Tibial nerve (tissue), 4 donors: ENCODE measurements at regions not wholly inside any gene's neighbourhood (a gene's known extent, or its start where the extent isn't known, plus 50 kb on each side); places are given as distances from the start of the nearest gene placed in this dataset.
"Not testable (repeated sequence)": the region's sequence is repeated elsewhere in the genome, so short reads cannot be mapped to it uniquely, and the experiment has no call there.

Source experiments
- DNase-seq, 2 donors: peaks; one replicate each; pipeline ENCODE4 v3.0.0-alpha.2; 2019; ENCODE audit warnings: low spot score in 2 of 2
- H3K27ac ChIP-seq, 4 donors: fragments of 200-600 bp; sonication (generic) in 3 of 4; one replicate each; pipeline ENCODE4 v1.5.1; 2017 to 2019; ENCODE audit warnings: mild to moderate bottlenecking in 1 of 4
- H3K27me3 ChIP-seq, 2 donors: fragments of 200-600 bp; sonication (generic) in 1 of 2; one replicate each; pipeline versions ENCODE4 v1.5.1 to v1.6.0; 2017 to 2019
- H3K36me3 ChIP-seq, 3 donors: fragments of 200-600 bp; sonication (generic); one replicate each; pipeline ENCODE4 v1.5.1; 2018 to 2019
- H3K4me1 ChIP-seq, 4 donors: fragments of 200-600 bp; sonication (generic) in 3 of 4; one replicate each; pipeline ENCODE4 v1.5.1; 2017 to 2019
- H3K4me3 ChIP-seq, 4 donors: fragments of 200-600 bp; sonication (generic) in 3 of 4; one replicate each; pipeline ENCODE4 v1.5.1; 2017 to 2019; ENCODE audit warnings: mild to moderate bottlenecking in 1 of 4, moderate library complexity in 1 of 4
- H3K9me3 ChIP-seq, 4 donors: fragments of 200-600 bp; sonication (generic) in 3 of 4; one replicate each; pipeline ENCODE4 v1.5.1; 2017 to 2019
- CTCF ChIP-seq, 5 experiments: fragments of 200-600 bp in 3 of 5; fragments of 450-650 bp in 2 of 5; sonication (generic) in 3 of 5; IDR thresholded peaks; one replicate each; pipeline ENCODE4 v1.5.1; 2016 to 2019; ENCODE audit warnings: antibody characterized with exemption in 5 of 5, mild to moderate bottlenecking in 3 of 5, moderate library complexity in 2 of 5
- EP300 ChIP-seq, 2 donors: sonication (generic); formaldehyde crosslinking; IDR thresholded peaks; one replicate each; pipeline ENCODE4 v1.6.1; 2017; ENCODE audit warnings: antibody characterized with exemption in 2 of 2, mild to moderate bottlenecking in 1 of 2
- POLR2A ChIP-seq, 2 donors: fragments of 450-650 bp; IDR thresholded peaks; one replicate each; pipeline ENCODE4 v1.6.1; 2017; ENCODE audit warnings: antibody characterized with exemption in 2 of 2, mild to moderate bottlenecking in 2 of 2, moderate library complexity in 2 of 2
- WGBS, 2 donors: methylation state at CpG; one replicate each; pipeline ENCODE4 v1.1.5; 2018; 5-methylcytosine and 5-hydroxymethylcytosine counted together

DNA sequence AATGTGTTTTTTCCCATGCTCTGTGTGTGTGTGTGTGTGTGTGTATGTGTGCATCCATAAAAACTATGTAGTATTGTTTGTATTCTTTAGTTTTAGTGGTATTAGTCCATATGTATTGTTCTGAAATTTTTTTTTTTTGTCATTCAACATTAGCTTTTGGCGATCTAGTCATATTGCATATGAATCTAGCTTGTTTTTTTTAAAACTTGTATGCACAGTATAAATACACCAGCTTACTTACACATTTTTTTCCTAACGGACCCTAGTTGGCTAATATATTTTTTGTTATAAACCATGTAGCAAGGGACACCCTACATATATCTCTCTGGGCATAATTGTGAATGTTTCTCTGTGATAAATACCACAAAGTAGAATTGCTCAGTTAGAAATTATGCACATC is 359.7 kb downstream of the SRGAP2C start:
- DNase-seq, result no peak
- Histone ChIP-seq H3K4me3 (no peak overlapping the region), H3K36me3 (no peaks in the 10 kb centered on the region), H3K4me1 (no peaks in the 10 kb centered on the region), H3K27ac (no peak overlapping the region), H3K27me3 (no peaks in the 10 kb centered on the region), H3K9me3 (no peaks in the 10 kb centered on the region)
- no peak for TF ChIP-seq POLR2A (IDR thresholded peaks at IDR 0.05)
- TF ChIP-seq CTCF (IDR thresholded peaks at IDR 0.05), result no peak
- no peak for TF ChIP-seq EP300 (IDR thresholded peaks at IDR 0.05)
- 86 to 91% methylated on average over 2 of the region's 2 CpGs for WGBS, 2 donors

DNA sequence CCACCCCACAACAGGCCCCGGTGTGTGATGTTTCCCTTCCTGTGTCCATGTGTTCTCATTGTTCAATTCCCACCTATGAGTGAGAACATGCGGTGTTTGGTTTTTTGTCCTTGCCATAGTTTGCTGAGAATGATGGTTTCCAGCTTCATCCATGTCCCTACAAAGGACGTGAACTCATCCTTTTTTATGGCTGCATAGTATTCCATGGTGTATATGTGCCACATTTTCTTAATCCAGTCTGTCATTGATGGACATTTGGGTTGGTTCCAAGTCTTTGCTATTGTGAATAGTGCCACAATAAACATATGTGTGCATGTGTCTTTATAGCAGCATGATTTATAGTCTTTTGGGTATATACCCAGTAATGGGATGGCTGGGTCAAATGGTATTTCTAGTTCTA is 361.1 kb downstream of the SRGAP2C start:
- WGBS, 2 donors, result 95 to 100% methylated on average over 1 to 3 of the region's 3 CpGs
- not testable (repeated sequence) for DNase-seq, H3K4me1 ChIP-seq, H3K27me3 ChIP-seq, H3K27ac ChIP-seq, H3K36me3 ChIP-seq, H3K9me3 ChIP-seq, H3K4me3 ChIP-seq

DNA sequence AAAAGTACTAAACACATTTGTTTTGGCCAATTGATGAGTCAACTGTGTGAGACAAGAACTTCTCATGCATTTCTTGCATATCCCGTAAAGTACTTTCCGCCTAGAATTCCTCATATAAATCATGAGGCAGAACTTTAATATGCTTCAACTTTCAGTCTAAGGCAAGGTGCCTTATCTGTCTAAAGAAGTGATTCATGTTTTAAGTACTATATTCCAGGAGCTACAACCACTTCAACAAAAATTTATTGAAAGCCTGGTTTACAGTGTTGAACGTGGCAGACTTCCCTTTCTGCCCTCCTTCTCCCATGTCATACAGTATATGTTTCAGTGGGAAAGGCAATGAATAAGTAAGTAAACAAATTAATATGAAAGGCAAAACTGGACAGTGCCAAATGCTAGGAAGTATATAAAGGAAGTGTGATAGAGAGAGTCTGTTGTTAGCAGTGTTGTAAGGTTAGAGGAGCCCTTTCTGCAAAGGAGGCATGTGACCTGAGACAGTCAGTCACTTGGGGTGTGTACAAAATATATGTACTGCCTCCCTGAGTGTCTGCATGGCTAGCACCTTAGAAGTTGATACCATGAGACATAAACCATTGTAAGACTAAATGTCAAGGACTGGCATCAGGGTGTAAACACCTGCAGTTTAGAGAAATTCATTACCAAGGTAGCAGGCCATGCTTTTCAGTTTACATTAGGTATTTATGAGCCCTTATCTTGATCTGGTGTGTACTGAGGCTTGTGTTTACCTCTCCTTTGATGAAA is 362.2 kb downstream of the SRGAP2C start:
- 79 to 83% methylated on average over 3 of the region's 3 CpGs for whole genome bisulfite sequencing, 2 donors
- no peaks in the 10 kb centered on the region for H3K4me1 ChIP-seq

DNA sequence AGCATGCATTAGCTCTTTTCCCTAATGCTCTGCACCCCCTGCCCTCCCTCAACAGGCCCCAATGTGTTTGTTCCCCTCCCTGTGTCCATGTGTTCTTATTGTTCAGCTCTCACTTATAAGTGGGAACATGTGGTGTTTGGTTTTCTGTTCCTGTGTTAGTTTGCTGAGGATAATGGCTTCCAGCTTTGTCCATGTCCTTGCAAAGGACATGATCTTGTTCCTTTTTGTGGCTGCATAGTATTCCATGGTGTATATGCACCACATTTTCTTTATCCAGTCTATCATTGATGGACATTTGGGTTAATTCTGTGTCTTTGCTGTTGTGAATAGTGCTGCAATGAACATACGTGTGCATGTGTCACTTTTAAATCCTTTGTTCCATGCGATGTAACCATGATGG is 363.0 kb downstream of the SRGAP2C start:
- WGBS, 2 donors, result 93 to 97% methylated on average over 2 of the region's 2 CpGs
- H3K27ac ChIP-seq, H3K9me3 ChIP-seq, H3K4me1 ChIP-seq, H3K27me3 ChIP-seq, H3K4me3 ChIP-seq, H3K36me3 ChIP-seq, DNase-seq: not testable (repeated sequence)

More for the DNA sequence above, 362.2 kb downstream of the SRGAP2C start:
- Histone ChIP-seq H3K9me3 (no peaks in the 10 kb centered on the region), H3K27me3 (no peaks in the 10 kb centered on the region), H3K4me3 (no peak overlapping the region), H3K27ac (no peak overlapping the region), H3K36me3 (no peaks in the 10 kb centered on the region)
- no peak for DNase-seq
- TF ChIP-seq EP300 (IDR thresholded peaks at IDR 0.05) (no peak), POLR2A (IDR thresholded peaks at IDR 0.05) (no peak), CTCF (IDR thresholded peaks at IDR 0.05) (no peak)

GRCh38 chr1:121550817-121551216 is 366.0 kb downstream of the SRGAP2C start:
- not testable (repeated sequence) for DNase-seq, H3K4me1 ChIP-seq, H3K36me3 ChIP-seq, H3K27me3 ChIP-seq, H3K9me3 ChIP-seq, H3K4me3 ChIP-seq, H3K27ac ChIP-seq
- 88 to 94% methylated on average over 3 of the region's 3 CpGs for WGBS, 2 donors

GRCh38 chr1:121551491-121551890 is 366.7 kb downstream of the SRGAP2C start:
- not testable (repeated sequence) for DNase-seq, H3K9me3 ChIP-seq, H3K27ac ChIP-seq, H3K4me3 ChIP-seq, H3K27me3 ChIP-seq, H3K36me3 ChIP-seq, H3K4me1 ChIP-seq
- WGBS, 2 donors, result 77 to 78% methylated on average over 2 of the region's 2 CpGs

DNA sequence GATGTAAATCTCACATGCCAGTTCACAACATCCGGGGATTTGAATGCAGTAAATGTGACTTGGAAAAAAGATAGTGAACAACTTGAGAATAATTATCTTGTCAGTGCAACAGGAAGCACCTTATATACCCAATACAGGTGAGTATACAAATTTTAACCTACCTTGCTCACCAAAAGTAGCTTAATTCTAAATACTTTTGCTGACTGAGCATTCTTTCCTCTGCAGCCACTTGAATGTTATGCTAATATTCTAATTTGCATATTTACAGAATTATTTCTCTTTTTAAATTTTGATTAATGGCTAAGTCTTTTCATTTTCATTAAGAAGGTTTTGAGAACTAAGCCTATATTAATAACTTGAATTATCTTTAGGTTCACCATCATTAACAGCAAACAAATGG is 371.8 kb downstream of the SRGAP2C start:
- not testable (repeated sequence) for H3K4me3 ChIP-seq, H3K4me1 ChIP-seq, H3K27ac ChIP-seq, H3K9me3 ChIP-seq, DNase-seq, H3K27me3 ChIP-seq, H3K36me3 ChIP-seq
- 85 to 88% methylated on average over 1 of the region's 1 CpG for WGBS, 2 donors

DNA sequence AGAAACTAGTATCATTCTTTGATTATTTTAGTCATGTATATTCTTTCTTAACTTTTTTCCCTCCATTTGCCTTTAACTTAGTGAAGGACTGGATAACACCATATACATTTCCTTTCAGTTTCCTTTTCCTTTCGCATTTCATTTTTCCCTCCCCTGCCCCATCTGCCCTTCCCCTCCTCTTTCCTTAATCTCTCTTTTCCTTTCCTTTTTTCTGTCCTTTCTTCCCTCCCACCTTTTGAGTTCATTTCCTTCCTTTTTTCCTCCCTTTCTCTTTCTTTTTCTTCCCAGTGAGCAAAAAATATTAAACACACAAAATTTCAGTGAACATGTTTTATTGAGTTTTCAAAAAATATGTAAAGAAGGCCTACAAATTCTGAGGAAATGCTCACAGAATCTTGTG is 373.3 kb downstream of the SRGAP2C start:
- H3K4me3 ChIP-seq, H3K36me3 ChIP-seq, H3K9me3 ChIP-seq, H3K27me3 ChIP-seq, H3K4me1 ChIP-seq, DNase-seq, H3K27ac ChIP-seq: not testable (repeated sequence)
- 78 to 87% methylated on average over 1 of the region's 1 CpG for WGBS, 2 donors
